Muscle layer of duodenum (tissue), 2 donors: ENCODE measurements at regions not wholly inside any gene's neighbourhood (a gene's known extent, or its start where the extent isn't known, plus 50 kb on each side); places are given as distances from the start of the nearest gene placed in this dataset.

Source experiments
- H3K27ac ChIP-seq: one replicate; pipeline ENCODE4 v1.7.0; 2013; ENCODE audit warnings: mild to moderate bottlenecking, low read length
- H3K27me3 ChIP-seq: one replicate; pipeline ENCODE4 v1.7.0; 2013; ENCODE audit warnings: low read depth, mild to moderate bottlenecking, control low read depth, low read length
- H3K36me3 ChIP-seq, 2 donors: one replicate each; pipeline ENCODE4 v1.7.0; 2013; ENCODE audit warnings: low read length in 2 of 2, control low read depth in 1 of 2, mild to moderate bottlenecking in 1 of 2; ENCODE audit not compliant: insufficient read depth in 2 of 2, control insufficient read depth in 1 of 2
- H3K4me1 ChIP-seq, 2 donors: one replicate each; pipeline ENCODE4 v1.7.0; 2013; ENCODE audit warnings: low read length in 2 of 2, mild to moderate bottlenecking in 2 of 2, control low read depth in 1 of 2, moderate library complexity in 1 of 2; ENCODE audit not compliant: insufficient read depth in 2 of 2, control insufficient read depth in 1 of 2
- H3K4me3 ChIP-seq, 2 donors: one replicate each; pipeline ENCODE4 v1.7.0; 2013; ENCODE audit warnings: low read length in 2 of 2, low read depth in 1 of 2, mild to moderate bottlenecking in 1 of 2
- H3K9me3 ChIP-seq, 2 donors: one replicate each; pipeline ENCODE4 v1.7.0; 2013; ENCODE audit warnings: low read length in 2 of 2, control low read depth in 1 of 2, mild to moderate bottlenecking in 1 of 2; ENCODE audit not compliant: control insufficient read depth in 1 of 2
- donor health status: healthy.

GRCh38 chr9:78502566-78502965 is 205.6 kb downstream of the PSAT1 start:
- Histone ChIP-seq H3K4me1 (no peaks in the 10 kb centered on the region), H3K36me3 (no peaks in the 10 kb centered on the region), H3K27me3 (no peaks in the 10 kb centered on the region), H3K27ac (no peak overlapping the region), H3K4me3 (no peak overlapping the region), H3K9me3 (no peaks in the 10 kb centered on the region)

- H3K9me3 ChIP-seq = no peaks in the 10 kb centered on the region
- no peaks in the 10 kb centered on the region for H3K4me1 ChIP-seq
- no peak overlapping the region for H3K4me3 ChIP-seq
- no peak overlapping the region for H3K27ac ChIP-seq
- no peaks in the 10 kb centered on the region for H3K27me3 ChIP-seq
- H3K36me3 ChIP-seq = no peaks in the 10 kb centered on the region
Measured at GRCh38 chr9:78505546-78505945, 208.6 kb downstream of the PSAT1 start.

GRCh38 chr9:78507037-78507436 is 210.1 kb downstream of the PSAT1 start:
- Histone ChIP-seq H3K9me3 (peaks cover 0 to 6% of the 10 kb centered on the region in 2 donors), H3K27me3 (no peaks in the 10 kb centered on the region), H3K4me3 (no peak overlapping the region), H3K27ac (no peak overlapping the region), H3K36me3 (no peaks in the 10 kb centered on the region), H3K4me1 (no peaks in the 10 kb centered on the region)

GRCh38 chr9:78510035-78510434 is 213.1 kb downstream of the PSAT1 start:
- Histone ChIP-seq H3K4me1 (no peaks in the 10 kb centered on the region), H3K4me3 (no peak overlapping the region), H3K27ac (no peak overlapping the region), H3K9me3 (peaks cover 0 to 7% of the 10 kb centered on the region in 2 donors), H3K36me3 (no peaks in the 10 kb centered on the region), H3K27me3 (no peaks in the 10 kb centered on the region)

GRCh38 chr9:78515108-78515507 is 218.2 kb downstream of the PSAT1 start:
- no peak overlapping the region for H3K27ac ChIP-seq
- no peaks in the 10 kb centered on the region for H3K36me3 ChIP-seq
- no peak overlapping the region for H3K4me3 ChIP-seq
- H3K4me1 ChIP-seq = no peaks in the 10 kb centered on the region
- peaks cover 6 to 17% of the 10 kb centered on the region in 2 donors for H3K9me3 ChIP-seq
- H3K27me3 ChIP-seq = no peaks in the 10 kb centered on the region

- Histone ChIP-seq H3K36me3 (no peaks in the 10 kb centered on the region), H3K9me3 (peaks cover 11 to 24% of the 10 kb centered on the region in 2 donors), H3K27ac (no peak overlapping the region), H3K4me1 (no peaks in the 10 kb centered on the region), H3K4me3 (no peak overlapping the region), H3K27me3 (no peaks in the 10 kb centered on the region)
Measured at GRCh38 chr9:78519786-78520185, 222.9 kb downstream of the PSAT1 start.

GRCh38 chr9:78521680-78522079 is 224.8 kb downstream of the PSAT1 start:
- Histone ChIP-seq H3K27ac (no peak overlapping the region), H3K9me3 (peaks cover 11 to 21% of the 10 kb centered on the region in 2 donors), H3K36me3 (no peaks in the 10 kb centered on the region), H3K4me3 (no peak overlapping the region), H3K4me1 (no peaks in the 10 kb centered on the region), H3K27me3 (no peaks in the 10 kb centered on the region)

- H3K27ac ChIP-seq = no peak overlapping the region
- H3K4me1 ChIP-seq = no peaks in the 10 kb centered on the region
- H3K27me3 ChIP-seq = no peaks in the 10 kb centered on the region
- no peaks in the 10 kb centered on the region for H3K36me3 ChIP-seq
- H3K9me3 ChIP-seq = peaks cover 4% of the 10 kb centered on the region in 2 donors
- H3K4me3 ChIP-seq = no peak overlapping the region
Measured at GRCh38 chr9:78525986-78526560, 229.1 kb downstream of the PSAT1 start.

- Histone ChIP-seq H3K36me3 (no peaks in the 10 kb centered on the region), H3K27ac (no peak overlapping the region), H3K4me3 (no peak overlapping the region), H3K9me3 (no peaks in the 10 kb centered on the region), H3K4me1 (no peaks in the 10 kb centered on the region), H3K27me3 (no peaks in the 10 kb centered on the region)
Measured at GRCh38 chr9:78533500-78533899, 236.6 kb downstream of the PSAT1 start.

GRCh38 chr9:78539188-78539587 is 242.3 kb downstream of the PSAT1 start:
- no peaks in the 10 kb centered on the region for H3K9me3 ChIP-seq
- no peak overlapping the region for H3K4me3 ChIP-seq
- H3K4me1 ChIP-seq = no peaks in the 10 kb centered on the region
- no peaks in the 10 kb centered on the region for H3K27me3 ChIP-seq
- no peaks in the 10 kb centered on the region for H3K36me3 ChIP-seq
- no peak overlapping the region for H3K27ac ChIP-seq

GRCh38 chr9:78539904-78540303 is 243.0 kb downstream of the PSAT1 start:
- Histone ChIP-seq H3K27ac (no peak overlapping the region), H3K4me3 (no peak overlapping the region), H3K9me3 (no peaks in the 10 kb centered on the region), H3K27me3 (no peaks in the 10 kb centered on the region), H3K36me3 (no peaks in the 10 kb centered on the region), H3K4me1 (no peaks in the 10 kb centered on the region)

- Histone ChIP-seq H3K36me3 (no peaks in the 10 kb centered on the region), H3K4me1 (no peaks in the 10 kb centered on the region), H3K4me3 (no peak overlapping the region), H3K27ac (no peak overlapping the region), H3K27me3 (no peaks in the 10 kb centered on the region), H3K9me3 (no peaks in the 10 kb centered on the region)
Measured at GRCh38 chr9:78541868-78542443, 245.0 kb downstream of the PSAT1 start.
